ENCODE measurements at regions not wholly inside any gene's neighbourhood (a gene's known extent, or its start where the extent isn't known, plus 50 kb on each side); places are given as distances from the start of the nearest gene placed in this dataset.
"Not testable (repeated sequence)": the region's sequence is repeated elsewhere in the genome, so short reads cannot be mapped to it uniquely, and the experiment has no call there.

DNA sequence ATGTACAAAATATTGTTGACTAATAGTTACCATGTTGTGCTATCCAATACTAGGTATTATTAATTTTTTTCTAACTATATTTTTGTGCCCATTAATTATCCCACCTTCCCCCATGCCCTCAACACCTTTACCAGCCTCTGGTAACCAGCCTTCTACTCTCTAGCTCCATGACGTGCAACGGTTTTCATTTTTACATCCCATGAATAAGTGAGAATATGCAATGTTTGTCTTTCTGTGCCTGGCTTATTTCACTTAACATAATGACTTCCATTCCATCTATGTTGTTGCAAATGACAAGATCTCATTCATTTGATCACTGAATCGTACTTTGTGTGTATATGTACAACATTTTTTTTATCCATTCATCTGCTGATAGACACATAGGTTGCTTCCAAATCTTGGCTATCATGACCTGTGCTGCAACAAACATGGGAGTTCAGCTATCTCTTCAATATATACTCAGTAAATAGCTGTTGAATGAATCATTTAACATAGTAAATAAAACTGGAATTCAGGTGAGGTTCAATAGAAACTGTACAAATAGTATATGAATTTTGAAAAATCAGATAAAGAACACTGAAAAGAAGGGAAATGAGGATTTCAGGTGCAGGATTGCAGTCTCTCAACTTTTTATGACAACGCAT, 509.0 kb upstream of the MIR17HG start:
- no peak for TF ChIP-seq EZH2phosphoT487 (conservative IDR thresholded peaks at IDR 0.05; ENCODE audit: low read length)
- TF ChIP-seq, protein P1, sequence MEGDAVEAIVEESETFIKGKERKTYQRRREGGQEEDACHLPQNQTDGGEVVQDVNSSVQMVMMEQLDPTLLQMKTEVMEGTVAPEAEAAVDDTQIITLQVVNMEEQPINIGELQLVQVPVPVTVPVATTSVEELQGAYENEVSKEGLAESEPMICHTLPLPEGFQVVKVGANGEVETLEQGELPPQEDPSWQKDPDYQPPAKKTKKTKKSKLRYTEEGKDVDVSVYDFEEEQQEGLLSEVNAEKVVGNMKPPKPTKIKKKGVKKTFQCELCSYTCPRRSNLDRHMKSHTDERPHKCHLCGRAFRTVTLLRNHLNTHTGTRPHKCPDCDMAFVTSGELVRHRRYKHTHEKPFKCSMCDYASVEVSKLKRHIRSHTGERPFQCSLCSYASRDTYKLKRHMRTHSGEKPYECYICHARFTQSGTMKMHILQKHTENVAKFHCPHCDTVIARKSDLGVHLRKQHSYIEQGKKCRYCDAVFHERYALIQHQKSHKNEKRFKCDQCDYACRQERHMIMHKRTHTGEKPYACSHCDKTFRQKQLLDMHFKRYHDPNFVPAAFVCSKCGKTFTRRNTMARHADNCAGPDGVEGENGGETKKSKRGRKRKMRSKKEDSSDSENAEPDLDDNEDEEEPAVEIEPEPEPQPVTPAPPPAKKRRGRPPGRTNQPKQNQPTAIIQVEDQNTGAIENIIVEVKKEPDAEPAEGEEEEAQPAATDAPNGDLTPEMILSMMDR (IDR thresholded peaks at IDR 0.05; ENCODE audit: insufficient read depth, low read length, poor library complexity, severe bottlenecking), result no peak
- Histone ChIP-seq H3K9ac (ENCODE audit: low read length) (no peak overlapping the region), H3K27me3 (ENCODE audit: low read length) (no peaks in the 10 kb centered on the region), H3K4me3 (ENCODE audit: insufficient read depth, low read length, poor library complexity, severe bottlenecking) (no peak overlapping the region), H3K36me3 (ENCODE audit: low read length) (no peaks in the 10 kb centered on the region), H3K9me3 (ENCODE audit: insufficient read depth, low read length) (no peaks in the 10 kb centered on the region), H3K27ac (ENCODE audit: low read depth, low read length) (no peak overlapping the region), H3K4me2 (ENCODE audit: low read depth, low read length, poor library complexity, severe bottlenecking) (no peak overlapping the region), H4K20me1 (ENCODE audit: low read depth, low read length) (no peaks in the 10 kb centered on the region), H2AFZ (ENCODE audit: low read depth, low read length, severe bottlenecking) (no peak overlapping the region), H3F3A (ENCODE audit: insufficient read depth) (no peaks in the 10 kb centered on the region), H3K9me2 (replicated peaks; ENCODE audit: insufficient read depth, low read length) (no peaks in the 10 kb centered on the region), H3K79me2 (ENCODE audit: insufficient read depth, low read length) (no peaks in the 10 kb centered on the region)

DNA sequence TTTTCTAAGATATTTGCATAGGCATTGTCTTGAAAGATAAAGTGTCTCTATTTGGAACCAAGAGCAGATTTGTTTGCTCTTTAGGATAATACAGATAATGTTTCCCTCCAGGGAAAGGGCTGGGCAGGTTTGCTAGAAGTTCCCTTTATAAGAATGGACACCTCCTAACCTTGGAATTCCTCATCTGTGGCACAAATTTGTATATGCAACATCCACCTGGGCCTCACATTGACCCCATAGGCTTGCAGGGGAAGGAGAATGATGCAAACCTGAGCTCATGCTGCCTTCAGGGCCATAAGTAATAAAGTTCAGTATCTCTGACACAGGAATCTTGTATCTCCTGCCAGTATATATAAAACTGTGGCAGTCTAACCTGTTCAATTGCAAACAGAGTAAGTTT, 508.4 kb upstream of the MIR17HG start:
- no peaks in the 10 kb centered on the region for H3K27me3 ChIP-seq (ENCODE audit: low read length)
- no peak overlapping the region for H3K4me3 ChIP-seq (ENCODE audit: insufficient read depth, low read length, poor library complexity, severe bottlenecking)
- H3K79me2 ChIP-seq (ENCODE audit: insufficient read depth, low read length), result no peaks in the 10 kb centered on the region
- no peak for TF ChIP-seq EZH2phosphoT487 (conservative IDR thresholded peaks at IDR 0.05; ENCODE audit: low read length)
- TF ChIP-seq, protein P1 (IDR thresholded peaks at IDR 0.05; ENCODE audit: insufficient read depth, low read length, poor library complexity, severe bottlenecking), result no peak
- H3K4me2 ChIP-seq (ENCODE audit: low read depth, low read length, poor library complexity, severe bottlenecking), result no peak overlapping the region
- no peak overlapping the region for H2AFZ ChIP-seq (ENCODE audit: low read depth, low read length, severe bottlenecking)
- H3F3A ChIP-seq (ENCODE audit: insufficient read depth), result no peaks in the 10 kb centered on the region
- H3K9me2 ChIP-seq (replicated peaks; ENCODE audit: insufficient read depth, low read length), result no peaks in the 10 kb centered on the region
- no peaks in the 10 kb centered on the region for H4K20me1 ChIP-seq (ENCODE audit: low read depth, low read length)
- no peaks in the 10 kb centered on the region for H3K9me3 ChIP-seq (ENCODE audit: insufficient read depth, low read length)
- no peak overlapping the region for H3K9ac ChIP-seq (ENCODE audit: low read length)
- H3K36me3 ChIP-seq (ENCODE audit: low read length), result no peaks in the 10 kb centered on the region
- H3K27ac ChIP-seq (ENCODE audit: low read depth, low read length), result no peak overlapping the region

DNA sequence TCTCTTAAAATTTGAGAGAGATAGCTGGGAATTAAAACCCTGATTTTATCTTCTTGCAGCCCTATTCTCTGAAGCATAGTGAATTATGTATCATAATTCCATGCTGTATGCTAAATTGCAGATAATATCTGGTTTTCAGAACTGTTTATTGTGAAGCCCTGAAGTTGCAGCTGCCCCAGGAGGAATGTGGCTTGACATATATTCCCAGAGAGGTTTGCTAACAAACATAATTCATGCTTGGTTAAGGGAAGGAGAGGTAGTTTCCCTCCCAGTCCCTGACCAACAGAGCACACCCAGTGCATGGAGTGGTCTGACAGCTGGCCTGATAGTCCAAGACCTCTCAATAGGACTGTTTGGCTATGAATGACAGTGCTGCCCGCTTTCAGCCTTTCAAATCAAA, 500.6 kb upstream of the MIR17HG start:
- Histone ChIP-seq H3K79me2 (ENCODE audit: insufficient read depth, low read length) (no peaks in the 10 kb centered on the region), H3K9me2 (replicated peaks; ENCODE audit: insufficient read depth, low read length) (no peaks in the 10 kb centered on the region), H2AFZ (ENCODE audit: low read depth, low read length, severe bottlenecking) (no peak overlapping the region), H4K20me1 (ENCODE audit: low read depth, low read length) (no peaks in the 10 kb centered on the region), H3F3A (ENCODE audit: insufficient read depth) (no peaks in the 10 kb centered on the region), H3K27me3 (ENCODE audit: low read length) (no peaks in the 10 kb centered on the region), H3K36me3 (ENCODE audit: low read length) (no peaks in the 10 kb centered on the region), H3K9me3 (ENCODE audit: insufficient read depth, low read length) (no peaks in the 10 kb centered on the region), H3K9ac (ENCODE audit: low read length) (no peak overlapping the region), H3K4me3 (ENCODE audit: insufficient read depth, low read length, poor library complexity, severe bottlenecking) (no peak overlapping the region), H3K27ac (ENCODE audit: low read depth, low read length) (no peak overlapping the region), H3K4me2 (ENCODE audit: low read depth, low read length, poor library complexity, severe bottlenecking) (no peak overlapping the region)
- no peak for TF ChIP-seq EZH2phosphoT487 (conservative IDR thresholded peaks at IDR 0.05; ENCODE audit: low read length)
- TF ChIP-seq, protein P1 (IDR thresholded peaks at IDR 0.05; ENCODE audit: insufficient read depth, low read length, poor library complexity, severe bottlenecking), result no peak

DNA sequence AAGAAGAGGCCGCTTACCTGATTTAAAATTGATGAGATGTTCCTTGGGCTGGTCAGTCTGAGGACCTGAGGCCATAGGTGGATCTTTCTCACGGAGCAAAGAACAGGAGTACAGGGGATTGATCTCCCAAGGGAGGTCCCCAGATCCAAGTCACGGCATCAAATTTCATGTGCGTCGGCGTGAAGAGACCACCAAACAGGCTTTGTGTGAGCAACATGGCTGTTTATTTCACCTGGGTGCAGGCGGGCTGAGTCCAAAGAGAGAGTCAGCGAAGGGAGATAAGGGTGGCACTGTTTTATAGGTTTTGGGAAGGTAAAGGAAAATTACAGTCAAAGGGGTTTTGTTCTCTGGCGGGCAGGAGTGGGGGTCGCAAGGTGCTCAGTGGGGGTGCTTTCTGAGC, 493.8 kb upstream of the MIR17HG start:
- H3K4me3 ChIP-seq (ENCODE audit: insufficient read depth, low read length, poor library complexity, severe bottlenecking); H3K36me3 ChIP-seq (ENCODE audit: low read length); H3K79me2 ChIP-seq (ENCODE audit: insufficient read depth, low read length); H2AFZ ChIP-seq (ENCODE audit: low read depth, low read length, severe bottlenecking); H3K4me2 ChIP-seq (ENCODE audit: low read depth, low read length, poor library complexity, severe bottlenecking); H3K9ac ChIP-seq (ENCODE audit: low read length); H3K27ac ChIP-seq (ENCODE audit: low read depth, low read length); H3F3A ChIP-seq (ENCODE audit: insufficient read depth); H3K9me2 ChIP-seq (replicated peaks; ENCODE audit: insufficient read depth, low read length); H3K27me3 ChIP-seq (ENCODE audit: low read length); H3K9me3 ChIP-seq (ENCODE audit: insufficient read depth, low read length); H4K20me1 ChIP-seq (ENCODE audit: low read depth, low read length): not testable (repeated sequence)
